ENCODE measurements at regions not wholly inside any gene's neighbourhood (a gene's known extent, or its start where the extent isn't known, plus 50 kb on each side); places are given as distances from the start of the nearest gene placed in this dataset.
"Not testable (repeated sequence)": the region's sequence is repeated elsewhere in the genome, so short reads cannot be mapped to it uniquely, and the experiment has no call there.

DNA sequence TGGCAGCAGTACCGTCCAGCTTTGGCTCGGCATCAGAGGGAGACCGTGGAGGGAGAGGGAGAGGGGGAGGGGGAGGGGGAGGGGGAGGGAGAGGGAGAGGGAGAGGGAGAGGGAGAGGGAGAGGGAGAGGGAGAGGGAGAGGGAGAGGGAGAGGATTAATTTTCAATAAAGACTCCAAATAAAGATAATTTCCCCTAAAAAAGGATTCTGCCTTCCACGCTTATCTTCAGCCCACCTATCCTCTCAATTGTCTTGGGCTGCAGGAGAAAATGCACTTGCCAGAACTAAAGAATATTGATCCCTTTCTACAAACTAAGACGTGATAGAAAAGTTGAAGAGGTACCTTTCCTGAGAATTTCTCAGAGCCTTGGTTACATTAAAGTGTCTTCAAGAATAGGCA lies 206.9 kb upstream of the CBLB start:
- TF ChIP-seq, protein P1, sequence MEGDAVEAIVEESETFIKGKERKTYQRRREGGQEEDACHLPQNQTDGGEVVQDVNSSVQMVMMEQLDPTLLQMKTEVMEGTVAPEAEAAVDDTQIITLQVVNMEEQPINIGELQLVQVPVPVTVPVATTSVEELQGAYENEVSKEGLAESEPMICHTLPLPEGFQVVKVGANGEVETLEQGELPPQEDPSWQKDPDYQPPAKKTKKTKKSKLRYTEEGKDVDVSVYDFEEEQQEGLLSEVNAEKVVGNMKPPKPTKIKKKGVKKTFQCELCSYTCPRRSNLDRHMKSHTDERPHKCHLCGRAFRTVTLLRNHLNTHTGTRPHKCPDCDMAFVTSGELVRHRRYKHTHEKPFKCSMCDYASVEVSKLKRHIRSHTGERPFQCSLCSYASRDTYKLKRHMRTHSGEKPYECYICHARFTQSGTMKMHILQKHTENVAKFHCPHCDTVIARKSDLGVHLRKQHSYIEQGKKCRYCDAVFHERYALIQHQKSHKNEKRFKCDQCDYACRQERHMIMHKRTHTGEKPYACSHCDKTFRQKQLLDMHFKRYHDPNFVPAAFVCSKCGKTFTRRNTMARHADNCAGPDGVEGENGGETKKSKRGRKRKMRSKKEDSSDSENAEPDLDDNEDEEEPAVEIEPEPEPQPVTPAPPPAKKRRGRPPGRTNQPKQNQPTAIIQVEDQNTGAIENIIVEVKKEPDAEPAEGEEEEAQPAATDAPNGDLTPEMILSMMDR (IDR thresholded peaks at IDR 0.05) = not testable (repeated sequence)
- TF ChIP-seq EZH2 (IDR thresholded peaks at IDR 0.05) = not testable (repeated sequence)

All from neural progenitor cell (in vitro differentiated cells).